Sigmoid colon (tissue), 6 donors: ENCODE measurements at regions not wholly inside any gene's neighbourhood (a gene's known extent, or its start where the extent isn't known, plus 50 kb on each side); places are given as distances from the start of the nearest gene placed in this dataset.

Experiments used
- DNase-seq: peaks from one replicate; pipeline ENCODE4 v3.0.0-alpha.2; 2019
- H3K27ac ChIP-seq, 4 donors: fragments of 200-600 bp; sonication (generic); one replicate each; pipeline ENCODE4 v1.5.1; 2016 to 2019; ENCODE audit warnings: mild to moderate bottlenecking in 1 of 4
- H3K27me3 ChIP-seq, 3 donors: fragments of 200-600 bp; sonication (generic); one replicate each; pipeline ENCODE4 v1.5.1; 2019; ENCODE audit warnings: mild to moderate bottlenecking in 1 of 3
- H3K36me3 ChIP-seq, 4 donors: fragments of 200-600 bp; sonication (generic); one replicate each; pipeline ENCODE4 v1.5.1; 2016 to 2019
- H3K4me1 ChIP-seq, 4 donors: fragments of 200-600 bp; sonication (generic); one replicate each; pipeline ENCODE4 v1.5.1; 2017 to 2019
- H3K4me3 ChIP-seq, 4 donors: fragments of 200-600 bp; sonication (generic); one replicate each; pipeline ENCODE4 v1.5.1; 2017 to 2019; ENCODE audit warnings: mild to moderate bottlenecking in 2 of 4, moderate library complexity in 1 of 4
- H3K9me3 ChIP-seq, 4 donors: fragments of 200-600 bp in 3 of 4; sonication (generic) in 3 of 4; one replicate each; pipeline versions ENCODE4 v1.5.1 to v1.6.1; 2013 to 2019
- CTCF ChIP-seq, 4 experiments: fragments of 450-650 bp in 3 of 4; fragments of 200-600 bp in 1 of 4; IDR thresholded peaks; one replicate each; pipeline ENCODE4 v1.5.1; 2016 to 2019; ENCODE audit warnings: antibody characterized with exemption in 4 of 4, mild to moderate bottlenecking in 3 of 4, moderate library complexity in 2 of 4
- EP300 ChIP-seq, 4 donors: sonication (generic); formaldehyde crosslinking; IDR thresholded peaks; one replicate each; pipeline ENCODE4 v1.6.1; 2017; ENCODE audit warnings: antibody characterized with exemption in 4 of 4
- POLR2A ChIP-seq, 2 donors: fragments of 450-650 bp; IDR thresholded peaks; one replicate each; pipeline ENCODE4 v1.6.1; 2016; ENCODE audit warnings: antibody characterized with exemption in 2 of 2, mild to moderate bottlenecking in 2 of 2, moderate library complexity in 2 of 2
- POLR2AphosphoS5 ChIP-seq, 4 donors: sonication (generic); formaldehyde crosslinking; IDR thresholded peaks; one replicate each; pipeline ENCODE4 v1.6.1; 2017; ENCODE audit warnings: antibody characterized with exemption in 4 of 4
- WGBS, 2 donors: extraction: QIAGEN DNeasy Blood & Tissue Kit; methylation state at CpG; one replicate each; pipeline ENCODE4 v1.1.7; 2013; 5-methylcytosine and 5-hydroxymethylcytosine counted together
- intact Hi-C: fragments of 100-400 bp; cut with DNase I; formaldehyde crosslinking; loops from one replicate; pipeline ENCODE4 v1.15.1; 2023
- donor health status: healthy with polysubstance abuse.
- donor health status: healthy.

GRCh38 chr6:116982401-116982800 lies 105.4 kb downstream of the RFX6 start:
- TF ChIP-seq POLR2A (IDR thresholded peaks at IDR 0.05) (no peak), EP300 (IDR thresholded peaks at IDR 0.05) (no peak), POLR2AphosphoS5 (IDR thresholded peaks at IDR 0.05) (no peak), CTCF (IDR thresholded peaks at IDR 0.05) (no peak)

GRCh38 chr6:116983375-116983774 lies 106.3 kb downstream of the RFX6 start:
- TF ChIP-seq EP300 (IDR thresholded peaks at IDR 0.05) (no peak), POLR2AphosphoS5 (IDR thresholded peaks at IDR 0.05) (no peak), POLR2A (IDR thresholded peaks at IDR 0.05) (no peak), CTCF (IDR thresholded peaks at IDR 0.05) (no peak)
- intact Hi-C loops, result no loop called here
- WGBS, 2 donors, result 94 to 95% methylated on average over 3 of the region's 3 CpGs
- H3K36me3 ChIP-seq, result no peaks in the 10 kb centered on the region
- no peaks in the 10 kb centered on the region for H3K27me3 ChIP-seq
- H3K4me3 ChIP-seq, result no peak overlapping the region
- H3K4me1 ChIP-seq, result no peaks in the 10 kb centered on the region
- H3K9me3 ChIP-seq, result peaks cover 0 to 4% (median 0%) of the 10 kb centered on the region in 4 donors
- no peak overlapping the region for H3K27ac ChIP-seq
- DNase-seq, result no peak

More at GRCh38 chr6:116982401-116982800, 105.4 kb downstream of the RFX6 start:
- Histone ChIP-seq H3K9me3 (peaks cover 0 to 4% (median 0%) of the 10 kb centered on the region in 4 donors), H3K27me3 (no peaks in the 10 kb centered on the region), H3K36me3 (no peaks in the 10 kb centered on the region), H3K4me3 (no peak overlapping the region), H3K27ac (no peak overlapping the region), H3K4me1 (no peaks in the 10 kb centered on the region)
- no peak for DNase-seq
- intact Hi-C loops, result no loop called here

GRCh38 chr6:116986819-116987218 lies 109.8 kb downstream of the RFX6 start:
- H3K9me3 ChIP-seq, result peaks cover 0 to 4% (median 0%) of the 10 kb centered on the region in 4 donors
- no peaks in the 10 kb centered on the region for H3K36me3 ChIP-seq
- no peak for DNase-seq
- TF ChIP-seq POLR2AphosphoS5 (IDR thresholded peaks at IDR 0.05) (no peak), EP300 (IDR thresholded peaks at IDR 0.05) (no peak), POLR2A (IDR thresholded peaks at IDR 0.05) (no peak), CTCF (IDR thresholded peaks at IDR 0.05) (no peak)
- no peaks in the 10 kb centered on the region for H3K4me1 ChIP-seq
- no peak overlapping the region for H3K4me3 ChIP-seq
- intact Hi-C loops, result no loop called here
- no peak overlapping the region for H3K27ac ChIP-seq
- no peaks in the 10 kb centered on the region for H3K27me3 ChIP-seq
- 21 to 58% methylated on average over 2 of the region's 2 CpGs for WGBS, 2 donors

GRCh38 chr6:116990679-116991078 lies 113.6 kb downstream of the RFX6 start:
- H3K4me3 ChIP-seq, result no peak overlapping the region
- DNase-seq, result no peak
- H3K27ac ChIP-seq, result no peak overlapping the region
- H3K36me3 ChIP-seq, result no peaks in the 10 kb centered on the region
- TF ChIP-seq EP300 (IDR thresholded peaks at IDR 0.05) (no peak), POLR2AphosphoS5 (IDR thresholded peaks at IDR 0.05) (no peak), POLR2A (IDR thresholded peaks at IDR 0.05) (no peak), CTCF (IDR thresholded peaks at IDR 0.05) (no peak)
- intact Hi-C loops, result no loop called here
- no peaks in the 10 kb centered on the region for H3K9me3 ChIP-seq
- H3K27me3 ChIP-seq, result no peaks in the 10 kb centered on the region
- H3K4me1 ChIP-seq, result no peaks in the 10 kb centered on the region
- 51 to 78% methylated on average over 1 of the region's 1 CpG for WGBS, 2 donors

GRCh38 chr6:116992546-116992945 lies 115.5 kb downstream of the RFX6 start:
- Histone ChIP-seq H3K4me1 (no peaks in the 10 kb centered on the region), H3K27ac (no peak overlapping the region), H3K36me3 (no peaks in the 10 kb centered on the region), H3K27me3 (no peaks in the 10 kb centered on the region), H3K4me3 (no peak overlapping the region), H3K9me3 (no peaks in the 10 kb centered on the region)
- no peak for DNase-seq
- intact Hi-C loops, result no loop called here
- TF ChIP-seq CTCF (IDR thresholded peaks at IDR 0.05), result no peak
- TF ChIP-seq EP300 (IDR thresholded peaks at IDR 0.05), result no peak
- TF ChIP-seq POLR2A (IDR thresholded peaks at IDR 0.05), result no peak
- no peak for TF ChIP-seq POLR2AphosphoS5 (IDR thresholded peaks at IDR 0.05)
